H9 (cell line): ENCODE measurements at regions not wholly inside any gene's neighbourhood (a gene's known extent, or its start where the extent isn't known, plus 50 kb on each side); places are given as distances from the start of the nearest gene placed in this dataset.

Experiments
- DNase-seq: peaks from one replicate; pipeline ENCODE4 v3.0.0-alpha.2; 2017
- H2AFZ ChIP-seq: one replicate; pipeline ENCODE4 v1.6.1; 2013; ENCODE audit warnings: mild to moderate bottlenecking, low read length, control low read depth, moderate library complexity
- H2AK5ac ChIP-seq: 2 replicates; pipeline ENCODE4 v1.6.1; 2013; ENCODE audit warnings: low read length, control low read depth, mixed read lengths; ENCODE audit not compliant: insufficient read length
- H2BK120ac ChIP-seq: one replicate; pipeline ENCODE4 v1.6.1; 2013; ENCODE audit warnings: low read depth, mild to moderate bottlenecking, low read length, control low read depth, inconsistent platforms; ENCODE audit not compliant: poor library complexity, severe bottlenecking
- H2BK12ac ChIP-seq: 2 replicates; pipeline ENCODE4 v1.6.1; 2013; ENCODE audit warnings: low read length, control low read depth, mixed read lengths, low read depth; ENCODE audit not compliant: insufficient read length
- H2BK15ac ChIP-seq: 2 replicates; pipeline ENCODE4 v1.6.1; 2013; ENCODE audit warnings: low read depth, low read length, control low read depth
- H2BK20ac ChIP-seq: one replicate; pipeline ENCODE4 v1.6.1; 2013; ENCODE audit warnings: low read depth, mild to moderate bottlenecking, low read length, control low read depth, inconsistent platforms; ENCODE audit not compliant: poor library complexity, severe bottlenecking
- H2BK5ac ChIP-seq: 2 replicates; pipeline ENCODE4 v1.6.1; 2013; ENCODE audit warnings: low read length, control low read depth, mixed read lengths; ENCODE audit not compliant: insufficient read length
- H3K14ac ChIP-seq: 2 replicates; pipeline ENCODE4 v1.6.1; 2013; ENCODE audit warnings: low read length, control low read depth; ENCODE audit not compliant: insufficient read depth
- H3K18ac ChIP-seq: 2 replicates; pipeline ENCODE4 v1.6.1; 2013; ENCODE audit warnings: low read depth, mild to moderate bottlenecking, mixed read lengths, low read length, control low read depth; ENCODE audit not compliant: insufficient read length
- H3K23ac ChIP-seq: 2 replicates; pipeline ENCODE4 v1.6.1; 2013; ENCODE audit warnings: low read length, control low read depth, mixed read lengths, low read depth; ENCODE audit not compliant: insufficient read length
- H3K23me2 ChIP-seq: 2 replicates; pipeline ENCODE4 v1.6.1; 2013; ENCODE audit warnings: low read depth, mild to moderate bottlenecking, mixed read lengths, low read length, control low read depth; ENCODE audit not compliant: insufficient read length, poor library complexity, severe bottlenecking
- H3K27ac ChIP-seq: 2 replicates; pipeline ENCODE4 v1.5.1; 2013; ENCODE audit warnings: low read length, control low read depth, mixed read lengths, low read depth; ENCODE audit not compliant: insufficient read length
- H3K27me3 ChIP-seq: 2 replicates; pipeline ENCODE4 v1.6.1; 2013; ENCODE audit warnings: low read length, control low read depth, inconsistent platforms; ENCODE audit not compliant: insufficient read depth
- H3K4ac ChIP-seq: 2 replicates; pipeline ENCODE4 v1.6.1; 2013; ENCODE audit warnings: low read depth, mild to moderate bottlenecking, control low read depth, inconsistent platforms, low read length, moderate library complexity
- H3K4me1 ChIP-seq: 2 replicates; pipeline ENCODE4 v1.6.1; 2013; ENCODE audit warnings: low read length, control low read depth, inconsistent platforms; ENCODE audit not compliant: insufficient read depth
- H3K4me2 ChIP-seq: 2 replicates; pipeline ENCODE4 v1.6.1; 2013; ENCODE audit warnings: low read length, control low read depth, mixed read lengths; ENCODE audit not compliant: insufficient read length, insufficient read depth
- H3K56ac ChIP-seq: 2 replicates; pipeline ENCODE4 v1.6.1; 2013; ENCODE audit warnings: low read depth, mild to moderate bottlenecking, mixed read lengths, low read length, control low read depth; ENCODE audit not compliant: insufficient read length
- H3K79me1 ChIP-seq: 2 replicates; pipeline ENCODE4 v1.6.1; 2013; ENCODE audit warnings: low read depth, mild to moderate bottlenecking, moderate library complexity, low read length, control low read depth, inconsistent platforms; ENCODE audit not compliant: insufficient read depth, poor library complexity, severe bottlenecking
- H3K79me2 ChIP-seq: 2 replicates; pipeline ENCODE4 v1.6.1; 2013; ENCODE audit warnings: low read length, control low read depth, inconsistent platforms; ENCODE audit not compliant: insufficient read depth
- H3K9ac ChIP-seq: 2 replicates; pipeline ENCODE4 v1.6.1; 2013; ENCODE audit warnings: low read length, control low read depth, mixed read lengths; ENCODE audit not compliant: insufficient read length; ENCODE audit errors: extremely low read depth
- H3K9me3 ChIP-seq: one replicate; pipeline ENCODE4 v1.6.1; 2013; ENCODE audit warnings: low read depth, low read length, inconsistent platforms; ENCODE audit not compliant: control insufficient read depth
- H3T11ph ChIP-seq: one replicate; pipeline ENCODE4 v1.6.1; 2013; ENCODE audit warnings: mild to moderate bottlenecking, low read length, control low read depth, inconsistent platforms
- H4K20me1 ChIP-seq: one replicate; pipeline ENCODE4 v1.6.1; 2013; ENCODE audit not compliant: control insufficient read depth, insufficient read length, insufficient read depth
- H4K5ac ChIP-seq: 2 replicates; pipeline ENCODE4 v1.6.1; 2013; ENCODE audit warnings: low read depth, mild to moderate bottlenecking, mixed read lengths, low read length, control low read depth; ENCODE audit not compliant: insufficient read length
- H4K8ac ChIP-seq: replicated peaks from 2 replicates; pipeline ENCODE4 v1.6.1; 2013; ENCODE audit warnings: low read length, control low read depth, mixed read lengths, low read depth; ENCODE audit not compliant: insufficient read length
- H4K91ac ChIP-seq: 2 replicates; pipeline ENCODE4 v1.6.1; 2013; ENCODE audit warnings: low read depth, mild to moderate bottlenecking, moderate library complexity, mixed read lengths, low read length, control low read depth; ENCODE audit not compliant: insufficient read length
- H3K27ac Mint-ChIP-seq, 3 experiments: 2 replicates in 2 of 3; 3 replicates in 1 of 3; pipeline ENCODE4 v1.8.0; 2020 to 2021; ENCODE audit warnings: mixed read lengths in 3 of 3, mild to moderate bottlenecking in 1 of 3, moderate library complexity in 1 of 3
- H3K27me3 Mint-ChIP-seq: 2 replicates; pipeline ENCODE4 v1.8.0; 2021; ENCODE audit warnings: low read depth, mild to moderate bottlenecking, moderate library complexity, mixed read lengths
- H3K36me3 Mint-ChIP-seq, 3 experiments: 2 replicates in 2 of 3; 3 replicates in 1 of 3; pipeline ENCODE4 v1.8.0; 2020 to 2021; ENCODE audit warnings: low read depth in 3 of 3, mixed read lengths in 3 of 3; ENCODE audit not compliant: insufficient read depth in 1 of 3
- H3K4me1 Mint-ChIP-seq, 2 experiments: 2 replicates each; pipeline ENCODE4 v1.8.0; 2020; ENCODE audit warnings: mixed read lengths in 2 of 2
- H3K4me3 Mint-ChIP-seq, 2 experiments: 2 replicates in 1 of 2; 3 replicates in 1 of 2; pipeline ENCODE4 v1.8.0; 2020 to 2021; ENCODE audit warnings: mild to moderate bottlenecking in 2 of 2, mixed read lengths in 2 of 2, moderate library complexity in 1 of 2
- H3K9me3 Mint-ChIP-seq, 2 experiments: 2 replicates in 1 of 2; 3 replicates in 1 of 2; pipeline ENCODE4 v1.8.0; 2020; ENCODE audit warnings: mild to moderate bottlenecking in 2 of 2, mixed read lengths in 2 of 2, moderate library complexity in 1 of 2
- WGBS: extraction: QIAGEN DNeasy Blood & Tissue Kit; methylation state at CpG from one replicate; pipeline ENCODE4 v1.1.7; 2013; ENCODE audit warnings: missing lambda C conversion rate, low lambda C conversion rate, mixed read lengths; ENCODE audit not compliant: insufficient read length; ENCODE audit errors: extremely low coverage; 5-methylcytosine and 5-hydroxymethylcytosine counted together
- TF ChIP-seq, protein P1 (sequence below): fragments of 200-600 bp; sonication (generic); conservative IDR thresholded peaks from 3 replicates; pipeline ENCODE4 v1.8.0; 2021; ENCODE audit warnings: antibody characterized with exemption, mild to moderate bottlenecking

DNA sequence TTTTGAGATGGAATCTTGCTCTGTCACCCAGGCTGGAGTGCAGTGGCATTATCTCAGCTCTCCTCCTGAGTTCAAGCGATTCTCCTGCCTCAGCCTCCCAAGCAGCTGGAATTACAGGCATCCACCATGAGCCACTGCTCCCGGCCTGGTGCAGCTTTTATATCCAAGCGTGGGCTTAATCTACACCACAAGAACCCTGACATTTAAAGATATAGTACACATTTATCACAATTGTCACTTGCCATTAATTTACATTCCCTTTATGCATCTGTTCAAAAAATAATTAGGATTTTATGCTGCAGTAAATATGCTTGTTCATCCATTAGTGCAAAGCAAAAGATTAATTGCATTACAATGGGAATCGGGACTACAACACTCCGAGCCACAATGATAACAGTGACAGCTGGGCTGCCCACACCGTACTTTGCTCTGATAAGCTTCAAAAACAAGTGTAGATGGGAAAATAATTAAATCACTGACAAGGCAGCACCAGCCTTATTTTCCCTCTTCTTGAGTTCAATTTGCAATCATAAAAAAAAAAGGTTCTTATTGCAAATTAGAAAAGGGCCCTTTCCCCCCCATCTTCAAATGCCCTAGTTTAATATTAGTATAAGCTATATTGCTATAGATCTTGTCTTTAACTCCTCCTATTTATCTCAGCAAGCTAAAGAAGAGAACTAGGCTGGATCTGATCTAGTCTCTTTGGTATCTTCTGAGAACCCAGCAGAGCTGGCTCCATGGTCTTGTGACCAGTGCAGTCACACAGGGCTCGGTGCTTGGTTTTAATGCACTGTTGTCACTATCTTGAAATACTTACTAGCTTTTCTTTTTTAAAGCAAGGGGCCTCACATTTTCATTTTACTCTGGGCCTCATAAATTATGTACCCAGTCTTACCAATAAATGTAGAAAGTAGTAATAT lies 206.2 kb upstream of the LRRC4C start:
- Histone ChIP-seq H4K20me1 (no peaks in the 10 kb centered on the region), H3K4me2 (no peak overlapping the region), H3K18ac (no peak overlapping the region), H2AFZ (no peak overlapping the region), H3K23me2 (no peaks in the 10 kb centered on the region), H3K9me3 (no peaks in the 10 kb centered on the region), H3K4ac (no peak overlapping the region), H2BK12ac (no peak overlapping the region), H3K23ac (no peak overlapping the region), H2BK15ac (no peak overlapping the region), H4K8ac (no peak overlapping the region), H3K4me1 (no peaks in the 10 kb centered on the region), H2BK120ac (no peak overlapping the region), H2BK20ac (no peak overlapping the region), H4K91ac (no peak overlapping the region), H3K14ac (no peak overlapping the region), H3K9ac (no peak overlapping the region), H3K79me2 (no peaks in the 10 kb centered on the region), H3K27ac (no peak overlapping the region), H2AK5ac (no peak overlapping the region), H3K56ac (no peak overlapping the region), H3K27me3 (no peaks in the 10 kb centered on the region), H3T11ph (no peak overlapping the region), H2BK5ac (no peak overlapping the region), H3K79me1 (no peaks in the 10 kb centered on the region), H4K5ac (no peak overlapping the region)
- TF ChIP-seq, protein P1, sequence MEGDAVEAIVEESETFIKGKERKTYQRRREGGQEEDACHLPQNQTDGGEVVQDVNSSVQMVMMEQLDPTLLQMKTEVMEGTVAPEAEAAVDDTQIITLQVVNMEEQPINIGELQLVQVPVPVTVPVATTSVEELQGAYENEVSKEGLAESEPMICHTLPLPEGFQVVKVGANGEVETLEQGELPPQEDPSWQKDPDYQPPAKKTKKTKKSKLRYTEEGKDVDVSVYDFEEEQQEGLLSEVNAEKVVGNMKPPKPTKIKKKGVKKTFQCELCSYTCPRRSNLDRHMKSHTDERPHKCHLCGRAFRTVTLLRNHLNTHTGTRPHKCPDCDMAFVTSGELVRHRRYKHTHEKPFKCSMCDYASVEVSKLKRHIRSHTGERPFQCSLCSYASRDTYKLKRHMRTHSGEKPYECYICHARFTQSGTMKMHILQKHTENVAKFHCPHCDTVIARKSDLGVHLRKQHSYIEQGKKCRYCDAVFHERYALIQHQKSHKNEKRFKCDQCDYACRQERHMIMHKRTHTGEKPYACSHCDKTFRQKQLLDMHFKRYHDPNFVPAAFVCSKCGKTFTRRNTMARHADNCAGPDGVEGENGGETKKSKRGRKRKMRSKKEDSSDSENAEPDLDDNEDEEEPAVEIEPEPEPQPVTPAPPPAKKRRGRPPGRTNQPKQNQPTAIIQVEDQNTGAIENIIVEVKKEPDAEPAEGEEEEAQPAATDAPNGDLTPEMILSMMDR, result no peak
- Mint-ChIP-seq H3K9me3 (no peaks in the 10 kb centered on the region), H3K27me3 (no peaks in the 10 kb centered on the region), H3K4me3 (no peak overlapping the region), H3K36me3 (no peaks in the 10 kb centered on the region), H3K27ac (no peak overlapping the region), H3K4me1 (peaks cover 8 to 10% of the 10 kb centered on the region in 2 experiments; a peak in 1 of 4 replicates)
- no peak for DNase-seq
- WGBS, result no CpG with 5 or more reads among the region's 7 CpGs
